GM12874 (cell line): ENCODE measurements at regions not wholly inside any gene's neighbourhood (a gene's known extent, or its start where the extent isn't known, plus 50 kb on each side); places are given as distances from the start of the nearest gene placed in this dataset.

ENCODE experiments used
- TF ChIP-seq, protein P1 (sequence below): IDR thresholded peaks from 2 replicates; pipeline ENCODE4 v1.5.1; 2011; ENCODE audit warnings: low read depth, mild to moderate bottlenecking, control low read depth, low read length, moderate library complexity; ENCODE audit not compliant: insufficient read depth

DNA sequence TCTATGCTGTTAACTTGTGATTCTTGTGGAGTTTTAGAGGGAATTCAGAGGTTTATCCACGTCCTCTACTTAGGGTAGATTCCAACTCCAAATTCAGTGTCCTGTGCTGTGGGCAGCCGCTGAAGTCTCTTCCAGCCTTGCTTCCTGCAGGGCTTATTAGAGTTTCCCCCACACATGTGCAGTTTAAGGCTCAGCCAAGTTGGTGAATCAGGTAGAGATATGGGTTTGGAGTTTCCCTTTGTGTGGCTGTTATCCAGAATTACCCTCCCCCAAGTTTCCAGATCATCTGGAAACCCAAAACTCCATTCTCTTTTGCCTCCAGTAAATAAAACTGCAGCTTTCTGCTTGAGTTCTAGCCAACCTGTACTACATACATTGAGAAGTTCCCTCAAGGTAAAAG is 853.7 kb downstream of the GALC start:
- TF ChIP-seq, protein P1, sequence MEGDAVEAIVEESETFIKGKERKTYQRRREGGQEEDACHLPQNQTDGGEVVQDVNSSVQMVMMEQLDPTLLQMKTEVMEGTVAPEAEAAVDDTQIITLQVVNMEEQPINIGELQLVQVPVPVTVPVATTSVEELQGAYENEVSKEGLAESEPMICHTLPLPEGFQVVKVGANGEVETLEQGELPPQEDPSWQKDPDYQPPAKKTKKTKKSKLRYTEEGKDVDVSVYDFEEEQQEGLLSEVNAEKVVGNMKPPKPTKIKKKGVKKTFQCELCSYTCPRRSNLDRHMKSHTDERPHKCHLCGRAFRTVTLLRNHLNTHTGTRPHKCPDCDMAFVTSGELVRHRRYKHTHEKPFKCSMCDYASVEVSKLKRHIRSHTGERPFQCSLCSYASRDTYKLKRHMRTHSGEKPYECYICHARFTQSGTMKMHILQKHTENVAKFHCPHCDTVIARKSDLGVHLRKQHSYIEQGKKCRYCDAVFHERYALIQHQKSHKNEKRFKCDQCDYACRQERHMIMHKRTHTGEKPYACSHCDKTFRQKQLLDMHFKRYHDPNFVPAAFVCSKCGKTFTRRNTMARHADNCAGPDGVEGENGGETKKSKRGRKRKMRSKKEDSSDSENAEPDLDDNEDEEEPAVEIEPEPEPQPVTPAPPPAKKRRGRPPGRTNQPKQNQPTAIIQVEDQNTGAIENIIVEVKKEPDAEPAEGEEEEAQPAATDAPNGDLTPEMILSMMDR = no peak

DNA sequence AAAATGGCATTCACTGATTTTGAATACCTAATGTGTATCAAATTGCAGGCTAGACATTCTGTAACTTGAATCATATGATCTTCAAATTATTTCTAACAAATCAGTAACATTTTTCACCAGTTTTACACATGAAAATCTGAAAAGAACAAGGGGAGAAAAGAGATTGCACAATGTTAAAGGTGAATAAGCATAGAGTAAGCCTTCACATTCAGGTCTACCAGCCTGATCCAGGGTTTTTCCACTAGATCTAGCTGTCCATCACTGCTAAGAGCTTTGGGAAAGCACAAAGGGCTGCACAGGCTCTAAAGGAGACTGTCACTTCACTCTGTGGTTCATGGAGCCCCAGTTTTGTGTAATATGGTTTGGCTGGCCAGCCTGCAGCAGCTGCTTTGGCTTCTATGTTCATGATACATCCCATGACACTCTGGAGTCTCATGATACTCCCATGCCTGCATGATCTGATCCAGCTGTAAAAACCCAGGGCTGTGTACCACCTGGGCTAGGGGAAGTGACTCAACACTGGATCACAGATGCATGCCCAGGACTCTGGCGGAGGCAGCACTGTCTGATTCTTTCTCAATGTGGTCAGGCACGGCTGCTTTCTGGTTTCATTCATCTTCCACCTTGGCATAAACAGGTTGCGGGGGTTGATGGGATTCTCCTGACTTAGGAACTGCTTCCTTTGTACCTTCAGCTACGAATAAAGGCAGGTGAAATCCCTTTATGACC is 859.7 kb downstream of the GALC start:
- TF ChIP-seq, protein P1 = no peak

DNA sequence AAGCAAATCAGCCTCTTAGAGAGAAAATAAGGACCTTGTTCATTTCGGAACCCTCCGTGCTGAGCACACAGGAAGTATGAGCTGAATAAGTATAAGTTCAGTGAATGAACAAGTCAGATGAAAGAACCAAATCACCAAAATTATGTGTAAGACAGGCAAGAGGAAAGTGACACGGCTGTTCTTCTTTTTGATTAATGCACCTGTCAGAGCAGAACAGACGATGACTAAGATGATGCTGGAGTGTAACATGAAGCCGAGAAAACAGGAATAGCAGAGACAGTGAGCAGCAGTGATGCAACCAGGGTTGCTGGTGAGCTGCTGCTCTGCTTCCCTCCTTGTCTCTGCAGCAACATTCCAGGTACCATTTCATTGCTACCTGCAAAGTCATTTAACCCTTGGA is 861.1 kb downstream of the GALC start:
- TF ChIP-seq, protein P1 = no peak

DNA sequence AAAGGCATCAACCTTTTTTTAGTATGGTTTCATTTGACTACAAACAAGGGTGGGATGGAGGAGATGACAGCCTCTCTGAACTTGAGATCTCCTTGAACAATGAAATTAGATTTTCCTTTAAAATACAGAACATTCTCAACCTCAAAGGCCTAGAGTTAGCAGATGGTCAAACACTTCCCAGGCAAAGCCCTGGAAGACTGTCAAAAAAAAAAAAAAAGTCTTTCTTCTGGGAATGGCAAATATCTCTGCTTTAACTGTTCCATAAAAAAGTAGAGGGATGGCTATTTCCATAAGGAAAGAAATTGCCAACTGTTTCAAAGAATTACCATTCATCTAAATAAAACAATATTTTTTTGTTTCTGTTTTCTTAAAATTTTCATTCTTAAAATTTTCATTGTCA is 870.8 kb downstream of the GALC start:
- TF ChIP-seq, protein P1 = no peak

DNA sequence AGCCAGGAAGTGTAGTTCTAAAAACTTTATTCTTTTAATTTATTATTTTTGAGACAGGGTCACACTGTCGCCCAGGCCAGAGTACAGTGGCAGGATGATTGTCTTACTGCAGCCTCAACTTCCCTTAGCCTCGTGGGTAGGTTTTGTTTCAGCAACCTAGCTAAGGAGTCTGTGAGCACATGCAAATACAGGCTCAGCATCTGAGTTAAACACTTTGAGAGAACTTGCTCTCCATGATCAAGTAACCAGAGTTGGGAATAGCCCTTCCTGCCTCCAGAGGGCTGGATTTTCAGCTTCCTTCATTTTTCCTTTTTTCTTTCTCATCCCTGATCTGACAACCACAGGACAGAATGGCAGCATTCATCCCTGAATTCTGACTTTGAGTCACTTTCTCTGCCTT is 871.3 kb downstream of the GALC start:
- TF ChIP-seq, protein P1 = no peak

DNA sequence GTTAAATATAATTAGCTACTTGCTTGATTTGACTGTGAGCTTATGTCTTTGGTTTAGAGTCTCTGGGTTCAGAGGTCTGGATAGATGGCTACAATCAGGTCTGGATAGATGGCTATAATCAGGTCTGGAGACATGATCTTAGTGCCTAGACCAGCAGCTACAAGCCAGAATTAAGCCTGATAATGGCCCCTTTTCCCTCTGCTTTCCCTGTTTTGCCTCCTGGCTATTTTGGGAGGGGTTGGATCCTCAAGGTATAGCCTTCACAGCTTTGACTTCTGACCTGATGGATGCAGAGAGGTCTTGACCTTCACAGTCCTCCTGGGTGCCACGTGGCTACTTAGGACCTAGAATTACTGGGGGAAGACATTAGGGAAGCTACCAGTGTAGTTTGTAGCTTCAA is 877.7 kb downstream of the GALC start:
- TF ChIP-seq, protein P1 = no peak

DNA sequence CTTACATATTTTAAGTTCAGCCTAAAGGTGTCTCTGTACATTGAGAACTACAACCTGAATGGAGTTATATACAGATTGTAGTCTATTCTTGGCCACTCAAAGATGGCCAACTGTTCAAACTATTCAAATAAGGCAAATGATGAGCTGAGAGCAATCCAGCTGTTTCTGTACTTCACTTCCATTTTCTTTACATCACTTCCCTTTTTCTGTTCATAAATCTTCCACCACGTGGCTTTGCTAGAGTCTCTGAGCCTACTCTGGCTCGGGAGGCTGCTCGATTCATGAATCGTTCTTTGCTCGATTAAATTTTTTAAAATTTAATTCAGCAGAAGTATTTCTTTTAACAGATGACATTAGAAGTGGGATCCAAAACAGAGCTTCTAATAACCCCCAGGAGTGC is 879.7 kb downstream of the GALC start:
- TF ChIP-seq, protein P1 = no peak
